ENCODE measurements at regions not wholly inside any gene's neighbourhood (a gene's known extent, or its start where the extent isn't known, plus 50 kb on each side); places are given as distances from the start of the nearest gene placed in this dataset.
"Not testable (repeated sequence)": the region's sequence is repeated elsewhere in the genome, so short reads cannot be mapped to it uniquely, and the experiment has no call there.

GRCh38 chr3:187812496-187812895 lies 67.2 kb upstream of the BCL6 start:
- Histone ChIP-seq H3K36me3 (no peaks in the 10 kb centered on the region), H3K27me3 (ENCODE audit: insufficient read depth, low read depth, severe bottlenecking) (no peaks in the 10 kb centered on the region), H3K4me3 (ENCODE audit: low read depth, low read length) (no peak overlapping the region), H3K27ac (no peak overlapping the region), H3K9me3 (ENCODE audit: severe bottlenecking) (no peaks in the 10 kb centered on the region)
- DNase-seq = no peak
- TF ChIP-seq CTCF (IDR thresholded peaks at IDR 0.05; ENCODE audit: low read depth, low read length) = no peak

GRCh38 chr3:187813198-187813597 lies 67.9 kb upstream of the BCL6 start:
- Histone ChIP-seq H3K4me3 (ENCODE audit: low read depth, low read length) (no peak overlapping the region), H3K27me3 (ENCODE audit: insufficient read depth, low read depth, severe bottlenecking) (no peaks in the 10 kb centered on the region), H3K9me3 (ENCODE audit: severe bottlenecking) (no peaks in the 10 kb centered on the region), H3K36me3 (no peaks in the 10 kb centered on the region), H3K27ac (no peak overlapping the region)
- DNase-seq = no peak
- TF ChIP-seq CTCF (IDR thresholded peaks at IDR 0.05; ENCODE audit: low read depth, low read length) = no peak

- not testable (repeated sequence) for H3K9me3 ChIP-seq (ENCODE audit: severe bottlenecking); DNase-seq; H3K4me3 ChIP-seq (ENCODE audit: low read depth, low read length); H3K36me3 ChIP-seq; H3K27me3 ChIP-seq (ENCODE audit: insufficient read depth, low read depth, severe bottlenecking); H3K27ac ChIP-seq
Measured at GRCh38 chr3:187817766-187818165, 72.5 kb upstream of the BCL6 start.

GRCh38 chr3:187821616-187822317 lies 76.5 kb upstream of the BCL6 start:
- no peaks in the 10 kb centered on the region for H3K36me3 ChIP-seq
- H3K9me3 ChIP-seq (ENCODE audit: severe bottlenecking) = no peaks in the 10 kb centered on the region
- no peak for TF ChIP-seq CTCF (IDR thresholded peaks at IDR 0.05; ENCODE audit: low read depth, low read length)
- H3K27me3 ChIP-seq (ENCODE audit: insufficient read depth, low read depth, severe bottlenecking) = no peaks in the 10 kb centered on the region
- DNase-seq = no peak
- H3K4me3 ChIP-seq (ENCODE audit: low read depth, low read length) = no peak overlapping the region
- no peak overlapping the region for H3K27ac ChIP-seq

- DNase-seq = no peak
- Histone ChIP-seq H3K4me3 (ENCODE audit: low read depth, low read length) (no peak overlapping the region), H3K9me3 (ENCODE audit: severe bottlenecking) (no peaks in the 10 kb centered on the region), H3K27me3 (ENCODE audit: insufficient read depth, low read depth, severe bottlenecking) (no peaks in the 10 kb centered on the region), H3K36me3 (no peaks in the 10 kb centered on the region), H3K27ac (no peak overlapping the region)
- no peak for TF ChIP-seq CTCF (IDR thresholded peaks at IDR 0.05; ENCODE audit: low read depth, low read length)
Measured at GRCh38 chr3:187822402-187822801, 77.1 kb upstream of the BCL6 start.

GRCh38 chr3:187823746-187824145 lies 78.5 kb upstream of the BCL6 start:
- Histone ChIP-seq H3K4me3 (ENCODE audit: low read depth, low read length) (no peak overlapping the region), H3K9me3 (ENCODE audit: severe bottlenecking) (no peaks in the 10 kb centered on the region), H3K36me3 (no peaks in the 10 kb centered on the region), H3K27ac (no peak overlapping the region), H3K27me3 (ENCODE audit: insufficient read depth, low read depth, severe bottlenecking) (no peaks in the 10 kb centered on the region)
- TF ChIP-seq CTCF (IDR thresholded peaks at IDR 0.05; ENCODE audit: low read depth, low read length) = no peak
- no peak for DNase-seq

Data from WERI-Rb-1 (cell line).